NCI-H1417 treated with DMSO at 0.1 percent for 48 hours (cell line): ENCODE measurements at regions not wholly inside any gene's neighbourhood (a gene's known extent, or its start where the extent isn't known, plus 50 kb on each side); places are given as distances from the start of the nearest gene placed in this dataset.
A peak's percentile ranks its signal among the peaks of the same experiment; 100 is the strongest.
"Not testable (repeated sequence)": the region's sequence is repeated elsewhere in the genome, so short reads cannot be mapped to it uniquely, and the experiment has no call there.

Experiments
- DNase-seq: peaks from one replicate; lab custom pipeline; 2025; lab: John Stamatoyannopoulos, UW

DNA sequence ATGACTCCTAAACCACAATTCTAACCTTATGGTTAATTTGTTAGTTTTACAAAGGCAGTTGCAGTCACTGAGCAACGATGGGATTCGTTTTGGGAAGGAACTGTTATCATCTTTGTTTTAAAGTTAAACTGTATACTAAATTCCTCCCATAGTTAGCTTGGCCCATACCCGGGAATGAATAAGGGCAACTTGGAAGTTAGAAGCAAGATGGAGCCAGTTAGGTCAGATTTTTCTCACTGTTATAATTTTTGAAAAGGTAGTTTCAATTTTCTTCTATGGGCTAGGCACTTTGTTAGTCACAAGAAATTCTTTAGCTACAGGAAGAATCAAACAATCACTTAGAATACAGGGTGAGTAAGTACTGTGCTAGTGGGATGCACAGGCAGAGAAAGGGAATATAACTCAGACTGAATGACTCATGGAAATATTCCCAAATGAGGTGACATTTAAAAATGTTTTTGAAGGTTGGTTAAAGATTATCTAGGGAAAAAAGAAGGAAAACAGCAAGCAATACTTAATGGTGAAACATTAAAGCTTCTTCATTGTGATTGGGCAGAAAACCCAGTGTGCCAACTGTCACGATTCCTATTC is 153.6 kb downstream of the MAGEB17 start:
- DNase-seq: no peak

DNA sequence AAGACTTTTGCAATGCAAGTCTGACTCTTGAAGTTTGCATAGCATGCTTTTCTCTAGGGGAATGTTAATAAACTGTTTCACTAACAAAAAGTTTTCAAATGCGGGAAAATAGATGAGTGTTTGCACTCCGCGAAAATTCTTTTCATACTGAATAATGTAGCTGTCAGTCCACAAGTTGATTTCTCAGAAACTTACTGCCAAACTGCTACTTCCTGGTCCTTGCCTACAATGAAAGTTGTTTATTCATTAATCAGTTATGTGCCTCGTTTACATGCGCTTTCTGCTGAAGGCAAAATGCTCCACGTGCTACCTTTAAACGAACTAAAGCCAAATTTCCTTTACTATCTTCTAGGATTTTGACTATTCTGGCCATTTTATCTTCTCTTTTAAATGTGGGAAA is 166.2 kb downstream of the MAGEB17 start:
- DNase-seq: no peak

DNA sequence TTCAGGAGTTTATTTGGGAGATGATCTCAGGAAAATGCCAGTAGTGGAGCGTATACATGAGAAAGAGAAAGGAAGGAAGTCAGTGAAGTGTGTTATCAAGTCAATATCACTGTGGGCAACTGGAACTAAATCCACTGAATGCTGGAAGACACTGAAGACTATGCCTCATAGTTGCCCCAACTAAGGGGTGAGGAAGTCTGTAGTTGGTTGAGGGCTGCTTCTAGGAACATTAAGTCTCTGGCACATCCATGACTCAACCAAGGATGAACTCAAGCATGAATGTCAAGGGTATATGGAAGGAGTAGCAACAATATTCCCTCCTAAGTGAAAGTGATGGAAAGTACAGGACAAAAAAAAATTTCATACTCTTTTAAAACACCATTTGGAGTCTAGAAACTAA is 167.9 kb downstream of the MAGEB17 start:
- no peak for DNase-seq

DNA sequence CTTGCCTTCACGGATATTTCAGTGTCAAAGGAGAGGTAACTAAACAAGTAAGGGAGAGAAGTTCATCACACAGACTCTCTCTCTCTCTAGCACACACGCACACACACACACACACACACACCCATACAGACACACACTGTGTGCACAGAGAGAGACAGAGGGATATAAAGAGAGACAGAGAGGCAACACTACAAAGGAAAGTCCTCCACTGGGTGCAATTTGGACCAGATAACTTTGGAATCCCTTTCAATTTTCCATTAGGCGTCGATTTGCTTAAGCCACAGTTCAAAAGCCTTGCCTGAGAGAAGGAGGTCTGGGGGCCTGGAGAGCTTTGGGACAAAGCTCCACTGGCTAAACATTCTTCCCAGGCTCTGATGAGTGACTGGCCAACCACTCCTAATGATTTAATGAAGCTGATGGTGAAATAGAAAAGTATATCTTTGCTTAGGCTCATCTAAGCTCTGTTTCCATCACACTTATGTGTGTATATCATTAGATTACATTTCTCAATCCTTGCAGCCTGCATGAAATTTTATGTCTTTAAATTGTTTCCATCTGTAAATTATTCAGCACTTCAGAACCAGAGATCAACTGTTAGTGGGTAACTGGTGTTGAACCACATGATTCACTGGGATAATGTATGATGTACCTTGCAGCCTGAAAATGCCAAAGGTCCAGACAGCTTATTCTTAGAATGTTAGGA is 180.8 kb downstream of the MAGEB17 start:
- no peak for DNase-seq

DNA sequence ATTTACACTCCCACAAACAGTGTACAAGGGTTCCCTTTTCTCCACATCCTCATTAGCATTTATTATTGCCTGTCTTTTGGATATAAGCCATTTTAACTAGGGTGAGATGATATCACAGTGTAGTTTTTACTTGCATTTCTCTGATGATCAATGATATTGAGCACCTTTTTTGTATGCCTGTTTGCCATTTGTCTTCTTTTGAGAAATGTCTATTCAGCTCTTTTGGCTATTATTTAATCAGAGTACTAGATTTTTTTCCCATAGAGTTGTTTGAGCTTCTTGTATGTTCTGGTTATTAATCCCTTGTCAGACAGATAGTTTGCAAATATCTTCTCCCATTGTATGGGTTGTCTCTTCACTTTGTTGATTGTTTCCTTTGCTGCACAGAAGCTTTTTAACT is 190.6 kb downstream of the MAGEB17 start:
- no peak for DNase-seq

DNA sequence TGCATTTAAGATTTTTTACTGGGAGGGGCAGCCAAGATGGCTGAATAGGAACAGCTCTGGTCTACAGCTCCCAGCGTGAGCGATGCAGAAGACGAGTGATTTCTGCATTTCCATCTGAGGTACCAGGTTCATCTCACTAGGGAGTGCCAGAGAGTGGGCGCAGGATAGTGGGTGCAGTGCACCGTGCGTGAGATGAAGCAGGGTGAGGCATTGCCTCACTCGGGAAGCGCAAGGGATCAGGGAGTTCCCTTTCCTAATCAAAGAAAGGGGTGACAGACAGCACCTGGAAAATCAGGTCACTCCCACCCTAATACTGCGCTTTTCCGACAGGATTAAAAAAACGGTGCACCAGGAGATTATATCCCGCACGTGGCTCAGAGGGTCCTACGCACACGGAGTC is 192.8 kb downstream of the MAGEB17 start:
- DNase-seq: not testable (repeated sequence)

DNA sequence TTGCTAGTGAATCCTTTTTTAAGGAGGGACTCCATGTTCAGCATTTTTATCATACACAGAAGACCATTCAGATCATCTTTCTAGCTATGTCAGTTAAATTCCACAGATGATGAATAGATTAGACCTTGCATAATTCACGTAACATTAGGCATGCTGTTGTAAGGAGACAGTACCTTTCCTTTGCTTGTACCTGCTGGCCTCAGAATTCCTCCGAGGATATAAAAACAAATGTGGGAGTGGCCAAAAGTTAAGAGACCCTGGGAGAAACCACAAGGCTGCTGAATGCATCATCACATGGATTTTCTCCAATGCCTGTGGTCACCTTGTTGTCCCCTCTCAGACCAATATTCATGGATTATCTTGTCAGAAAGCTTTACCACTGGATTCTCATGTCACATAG is 201.4 kb downstream of the MAGEB17 start:
- DNase-seq: no peak

DNA sequence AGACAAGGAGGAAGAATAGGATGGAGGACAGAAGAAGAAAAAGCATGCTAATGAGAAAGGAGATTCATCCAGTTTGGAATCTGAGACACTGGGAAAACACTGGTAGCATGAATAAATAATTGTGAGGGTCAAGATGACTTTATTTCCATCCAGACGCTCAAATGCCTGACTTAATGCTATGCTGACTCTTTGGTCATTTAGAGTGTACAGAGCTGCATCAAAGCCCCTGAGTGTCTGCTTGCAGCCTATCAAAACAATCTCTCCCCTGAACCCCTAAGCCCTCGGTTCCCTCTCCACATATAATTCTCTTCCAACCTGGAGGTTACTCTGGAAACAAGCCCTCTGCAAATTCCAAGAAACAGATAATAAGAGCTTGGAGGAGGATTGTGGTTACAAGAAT is 208.8 kb downstream of the MAGEB17 start:
- no peak for DNase-seq

DNA sequence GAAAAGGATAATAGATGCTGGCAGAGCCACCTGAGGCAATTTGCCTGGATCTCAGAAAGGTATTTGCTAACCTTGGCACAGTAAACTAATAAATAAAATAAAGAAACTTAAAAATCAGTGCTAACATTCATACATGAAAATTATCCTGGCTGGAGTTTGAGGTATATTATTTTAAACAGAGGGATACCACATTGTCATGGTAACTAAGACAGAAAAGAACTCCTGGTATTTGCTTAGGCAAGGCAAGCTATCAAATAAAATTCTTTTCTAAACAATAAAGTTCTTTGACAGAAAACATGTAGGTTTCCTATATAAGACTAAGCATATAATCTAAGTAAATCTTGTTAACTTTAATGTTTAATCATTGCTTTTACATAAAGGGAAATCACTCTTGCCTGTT is 218.8 kb downstream of the MAGEB17 start:
- DNase-seq: no peak

DNA sequence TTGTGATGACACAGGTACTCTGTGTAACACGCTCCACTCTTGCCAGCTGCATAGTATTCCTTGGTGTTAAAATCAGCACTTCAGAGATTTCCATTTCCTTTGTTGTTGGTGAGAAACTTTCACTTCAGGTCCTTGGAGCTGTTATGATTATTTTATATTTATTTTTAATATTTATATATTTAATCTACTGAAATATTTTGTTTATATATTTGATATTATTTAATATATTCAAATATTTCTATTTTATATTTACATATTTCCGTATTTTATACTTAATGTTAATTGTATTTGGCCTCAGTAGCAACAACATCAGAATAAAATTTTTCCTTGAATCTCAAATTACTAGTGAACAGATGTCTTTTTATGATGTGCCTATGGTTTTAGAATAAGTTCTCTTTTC is 225.3 kb downstream of the MAGEB17 start:
- no peak for DNase-seq

DNA sequence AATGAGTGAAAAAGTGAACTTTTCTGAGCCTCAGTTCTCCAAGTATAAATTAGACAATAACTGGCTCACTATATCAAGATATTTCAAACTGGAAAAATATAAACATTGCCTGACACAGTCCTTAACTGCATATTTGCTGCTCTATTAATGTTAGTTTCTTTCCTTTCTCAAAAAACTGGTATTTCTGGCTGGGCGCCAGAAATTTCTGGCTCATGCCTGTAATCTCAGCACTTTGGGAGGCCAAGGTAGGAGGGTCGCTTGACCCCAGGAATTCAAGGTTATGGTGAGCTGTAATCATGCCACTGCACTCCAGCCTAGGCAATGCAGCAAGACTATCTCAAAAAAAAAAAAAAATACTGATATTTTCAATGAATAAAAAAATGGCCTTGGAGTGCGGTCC is 227.0 kb downstream of the MAGEB17 start:
- DNase-seq: no peak

DNA sequence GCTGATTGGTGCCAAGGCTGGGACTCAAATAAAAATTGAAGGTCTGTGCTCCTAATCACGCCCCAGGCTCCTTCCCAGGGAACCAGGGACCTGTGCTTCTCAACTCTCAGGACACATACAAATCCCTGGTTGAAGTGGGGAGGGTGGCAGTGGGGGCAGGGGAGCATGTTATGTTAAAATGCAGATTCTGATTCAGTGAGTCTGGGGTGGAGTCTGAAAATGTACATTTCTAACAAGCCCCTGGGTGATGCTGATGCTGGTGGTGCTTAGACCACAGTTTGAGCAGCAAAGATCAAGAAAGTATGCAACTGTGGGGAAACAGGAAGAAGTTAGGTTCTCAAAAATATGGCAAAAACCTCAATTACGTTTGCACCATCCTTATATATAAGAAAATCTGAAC is 236.5 kb downstream of the MAGEB17 start:
- DNase-seq: no peak

DNA sequence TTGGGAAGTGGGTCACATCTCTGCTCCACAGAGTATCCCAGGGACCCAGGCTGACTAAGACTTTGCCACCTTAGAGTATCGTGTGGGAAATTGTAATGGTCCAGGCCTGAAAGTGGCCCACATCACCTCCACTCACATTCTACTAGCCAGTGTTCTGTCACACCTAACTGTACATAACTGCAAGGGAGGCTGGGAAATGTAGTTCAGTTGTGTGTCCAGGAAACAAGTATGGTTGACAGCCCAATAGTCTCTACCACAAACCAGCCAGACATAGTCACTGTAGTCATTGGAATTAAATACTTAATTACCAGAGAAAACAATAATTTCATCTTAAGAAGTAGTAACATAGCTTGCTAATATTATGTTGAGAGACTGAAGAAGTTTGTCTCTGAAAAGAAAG is 233.4 kb upstream of the S100G start:
- DNase-seq: no peak

DNA sequence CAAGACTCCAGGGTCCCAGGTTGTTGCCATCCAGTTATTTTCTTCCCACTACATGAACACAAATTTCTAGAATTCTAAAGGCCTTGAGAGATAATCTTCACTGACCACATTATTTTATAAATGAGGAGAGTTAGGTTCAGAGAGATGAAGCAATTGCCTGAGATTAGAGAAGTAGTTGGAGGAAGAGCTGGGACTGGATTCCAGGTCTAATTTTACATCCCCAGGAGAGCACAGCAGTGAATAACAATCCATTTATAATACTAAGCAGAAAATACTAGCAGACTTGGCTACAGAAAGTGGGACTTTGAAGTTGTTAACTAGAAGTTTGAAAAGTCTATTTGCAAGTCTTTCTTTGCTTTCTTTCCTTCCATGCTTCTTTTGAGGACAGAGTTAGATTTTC is 231.3 kb upstream of the S100G start:
- no peak for DNase-seq

DNA sequence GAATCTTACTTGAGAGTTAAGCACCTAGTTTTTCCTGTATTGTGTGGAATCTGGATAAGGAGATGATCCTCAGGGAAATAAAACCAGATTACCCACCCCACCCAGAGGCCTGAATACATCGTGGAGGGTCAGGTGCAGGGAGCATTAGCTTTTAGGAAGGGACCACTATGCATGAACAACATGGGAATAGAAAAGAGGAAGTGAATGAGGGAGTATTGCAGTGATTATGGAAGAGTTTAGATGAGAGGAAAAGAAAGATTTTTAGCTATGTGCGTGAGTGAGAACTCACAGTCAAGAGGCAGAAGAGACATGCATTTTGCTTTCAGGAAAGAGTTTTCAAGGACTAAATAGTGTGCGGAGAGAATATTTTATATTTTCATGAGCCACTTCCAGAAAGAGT is 222.3 kb upstream of the S100G start:
- no peak for DNase-seq

DNA sequence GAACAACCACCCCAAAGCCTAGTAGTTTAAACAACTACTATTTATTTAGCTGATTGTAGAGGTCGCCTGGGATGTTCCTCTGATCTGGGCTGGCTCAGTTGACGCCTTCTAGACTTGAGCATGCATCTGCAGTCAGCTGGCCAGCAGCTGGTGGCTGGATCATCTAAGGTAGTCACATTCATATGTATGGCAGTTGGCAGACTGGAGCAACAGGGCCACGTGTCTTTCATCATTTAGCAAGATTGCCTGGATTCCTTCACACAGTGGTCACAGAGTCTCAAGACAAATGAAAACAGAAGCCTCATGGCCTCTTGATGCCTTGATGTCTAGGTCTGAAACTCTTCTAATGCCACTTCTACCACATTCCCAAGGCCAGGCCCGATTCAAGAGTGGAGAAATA is 220.6 kb upstream of the S100G start:
- DNase-seq: no peak

DNA sequence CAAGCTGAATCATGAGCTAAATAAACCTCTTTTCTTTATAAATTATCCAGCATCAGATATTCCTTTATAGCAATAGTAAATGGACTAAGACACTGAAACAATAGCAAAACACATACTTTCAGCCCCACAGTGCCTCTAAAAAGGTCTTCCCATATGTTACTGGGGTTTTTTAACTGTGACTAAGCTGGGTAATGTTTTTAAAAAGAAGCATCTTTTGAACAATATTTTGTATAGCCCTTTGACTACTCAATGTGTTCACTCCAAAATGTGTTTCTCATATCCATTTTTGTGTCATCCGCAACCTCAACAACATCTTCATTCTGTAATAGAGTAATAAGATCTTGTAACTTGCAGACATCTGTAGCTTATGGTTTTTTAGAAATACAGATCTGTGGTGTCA is 218.7 kb upstream of the S100G start:
- DNase-seq: no peak

DNA sequence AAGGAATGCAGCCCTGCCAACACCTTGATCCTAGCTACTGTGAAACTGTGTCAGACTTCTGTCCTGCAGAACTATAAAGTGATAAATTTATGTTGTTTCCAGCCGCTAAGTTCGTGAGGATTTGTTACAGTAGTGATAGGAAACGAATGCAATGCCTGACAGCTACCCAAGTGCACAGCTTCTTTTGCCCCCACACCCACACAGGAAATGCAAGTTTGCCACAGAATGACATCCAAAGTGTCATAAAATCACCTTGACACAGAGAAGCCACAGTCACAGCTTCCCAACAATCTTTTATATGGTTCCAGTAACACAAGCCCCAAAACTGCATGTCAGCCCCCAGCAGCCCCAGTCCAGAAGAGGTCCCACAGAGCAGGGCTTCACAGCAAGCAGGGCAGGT is 216.9 kb upstream of the S100G start:
- no peak for DNase-seq

DNA sequence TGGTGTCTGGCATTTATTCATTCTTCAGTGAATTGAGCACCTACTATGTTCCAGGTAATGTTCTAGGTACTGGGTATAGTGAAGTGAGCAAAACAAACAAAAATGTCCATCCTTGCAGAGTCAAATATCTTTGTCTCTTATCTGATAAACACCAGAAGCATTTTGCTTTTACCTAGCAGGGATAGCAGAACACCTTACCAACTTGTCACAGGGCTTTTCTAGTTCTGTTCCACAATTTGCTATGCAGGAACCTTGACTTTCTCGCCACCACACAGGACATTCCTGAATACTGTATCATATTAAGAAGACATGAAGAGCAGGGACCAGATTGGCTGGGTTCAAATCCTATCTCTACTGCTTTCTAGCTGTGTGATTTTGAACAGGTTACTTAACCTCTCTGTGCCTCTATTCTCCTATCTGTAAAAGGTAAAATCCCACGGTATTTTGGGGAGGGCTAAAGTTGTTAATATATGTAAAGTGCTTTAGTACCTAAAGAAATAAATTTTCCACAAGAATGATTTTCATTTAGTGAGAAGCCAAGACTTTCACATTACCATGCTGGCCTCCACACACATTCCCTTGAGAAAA is 214.5 kb upstream of the S100G start:
- no peak for DNase-seq

DNA sequence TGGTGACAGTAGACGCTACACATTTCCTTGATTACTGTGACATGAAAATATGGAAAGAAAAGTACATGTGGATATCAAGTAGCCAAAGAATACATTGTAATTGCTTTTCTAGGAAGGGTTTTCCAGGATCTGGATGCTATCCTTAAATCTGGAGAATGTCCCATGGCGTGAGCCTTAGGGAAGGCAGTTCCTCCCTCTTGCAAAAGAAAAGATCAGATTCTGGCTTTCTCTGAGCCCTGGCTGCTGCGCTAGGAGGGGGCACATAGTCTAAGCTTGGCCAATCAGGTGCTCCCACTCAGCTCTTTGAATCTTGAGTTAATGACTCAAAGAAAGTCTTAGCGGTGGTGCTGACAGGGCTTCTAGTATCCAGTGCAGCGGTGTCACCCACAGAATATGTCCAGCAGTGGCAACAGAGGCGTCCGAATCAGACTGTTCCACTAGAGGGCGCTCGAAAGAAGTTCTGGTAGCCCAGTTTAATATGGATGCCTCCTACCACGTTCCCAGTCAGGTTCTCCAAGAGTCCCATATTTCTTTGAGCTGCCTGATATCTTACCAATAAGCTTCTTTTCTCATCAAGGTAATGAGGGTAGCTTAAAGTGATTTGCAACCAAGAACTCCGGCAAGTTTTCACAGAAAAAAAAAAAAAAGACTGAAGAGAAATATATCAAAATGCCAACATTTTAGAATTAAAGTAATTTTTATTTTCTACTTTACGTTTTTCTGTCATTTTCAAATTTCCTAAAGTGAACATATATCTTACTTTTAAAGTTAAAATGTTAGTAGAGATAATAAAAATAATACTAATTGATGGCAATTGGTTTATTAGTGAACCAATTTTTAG is 213.4 kb upstream of the S100G start:
- no peak for DNase-seq

DNA sequence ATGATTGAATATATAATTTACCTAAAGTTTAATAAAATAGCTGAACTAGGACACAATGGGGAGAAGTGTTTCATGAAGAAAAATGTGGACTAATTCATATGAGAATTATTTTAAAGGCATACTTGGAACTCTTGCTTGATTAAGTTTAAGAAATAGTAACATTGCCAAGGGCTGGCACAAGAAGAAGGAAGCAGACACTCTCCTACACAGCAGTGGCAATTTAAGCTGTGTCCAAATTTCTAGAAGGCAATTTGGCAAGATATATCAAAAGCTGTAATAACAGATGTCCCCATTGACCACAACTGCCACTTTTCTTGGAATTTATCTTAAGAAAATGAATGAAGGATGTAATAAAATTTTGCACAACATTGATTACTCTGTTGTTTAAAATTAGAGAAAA is 209.5 kb upstream of the S100G start:
- DNase-seq: no peak

DNA sequence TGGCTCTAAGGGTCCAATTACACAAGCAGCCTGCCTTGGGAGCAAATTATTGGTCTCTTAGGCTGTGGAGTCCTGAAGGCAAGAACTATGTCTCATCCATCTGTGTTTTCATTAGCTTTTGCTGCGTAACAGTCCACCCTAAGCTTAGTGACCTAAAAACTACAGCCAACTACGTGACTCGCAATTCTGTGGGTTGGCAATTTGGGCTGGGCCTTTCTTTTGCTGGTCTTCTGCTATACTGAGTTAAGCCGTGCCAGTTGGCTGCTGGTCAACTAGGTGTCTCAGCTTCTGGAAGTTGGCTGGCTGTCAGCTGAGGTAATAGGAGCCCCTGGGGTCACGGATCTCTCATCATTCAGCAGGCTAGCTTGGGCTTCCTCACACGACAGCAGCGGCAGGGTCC is 205.6 kb upstream of the S100G start:
- no peak for DNase-seq

DNA sequence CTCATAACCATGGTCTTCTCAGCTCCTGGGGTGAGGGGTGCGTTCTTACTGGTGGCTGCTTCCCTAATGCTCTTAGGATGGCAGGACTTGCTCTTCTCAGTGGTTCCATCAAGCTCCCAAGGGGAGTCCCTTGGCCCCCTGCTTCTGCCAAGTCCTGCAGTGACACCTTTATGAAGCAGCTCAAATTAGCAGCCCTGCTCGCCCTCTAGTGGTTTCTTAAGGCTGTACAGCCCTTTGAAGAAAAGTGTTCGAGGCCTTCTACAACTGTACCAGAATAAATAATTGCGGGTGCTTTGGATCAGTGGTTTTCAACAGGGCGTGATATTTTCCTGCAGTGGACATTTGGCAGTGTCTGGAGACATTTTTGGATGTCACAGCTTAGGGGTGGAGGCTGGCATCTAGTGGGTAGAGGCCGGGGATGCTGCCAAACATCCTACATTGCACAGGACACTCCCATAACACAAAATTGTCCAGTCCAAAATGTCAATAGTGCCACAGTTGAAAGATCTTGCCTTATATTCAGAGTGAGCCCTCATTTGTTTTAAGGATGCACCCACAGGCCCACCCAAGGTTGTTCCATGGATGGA is 204.7 kb upstream of the S100G start:
- peak; percentile 25 for DNase-seq
